HFFc6 (cell line): ENCODE measurements at regions not wholly inside any gene's neighbourhood (a gene's known extent, or its start where the extent isn't known, plus 50 kb on each side); places are given as distances from the start of the nearest gene placed in this dataset.

Experiments
- DNase-seq: peaks from one replicate; pipeline ENCODE4 v3.0.0-alpha.2; 2018
- H3K27ac Mint-ChIP-seq: 2 replicates; pipeline ENCODE4 v1.8.0; 2020; ENCODE audit warnings: mild to moderate bottlenecking, mixed read lengths
- H3K27me3 Mint-ChIP-seq: 2 replicates; pipeline ENCODE4 v1.8.0; 2021; ENCODE audit warnings: mild to moderate bottlenecking, moderate library complexity, mixed read lengths; ENCODE audit not compliant: insufficient read depth
- H3K36me3 Mint-ChIP-seq: 2 replicates; pipeline ENCODE4 v1.8.0; 2021; ENCODE audit warnings: low read depth, mixed read lengths
- H3K4me1 Mint-ChIP-seq: 2 replicates; pipeline ENCODE4 v1.8.0; 2020; ENCODE audit warnings: low read depth, mixed read lengths
- H3K4me3 Mint-ChIP-seq: 2 replicates; pipeline ENCODE4 v1.8.0; 2020; ENCODE audit warnings: mild to moderate bottlenecking, moderate library complexity, mixed read lengths
- H3K9me3 Mint-ChIP-seq: 2 replicates; pipeline ENCODE4 v1.8.0; 2020; ENCODE audit warnings: mild to moderate bottlenecking, mixed read lengths
- CTCF ChIP-seq: fragments of 200-600 bp; sonication (generic); IDR thresholded peaks from 2 replicates; pipeline ENCODE4 v1.5.0; 2021; ENCODE audit warnings: antibody characterized with exemption, mild to moderate bottlenecking

DNA sequence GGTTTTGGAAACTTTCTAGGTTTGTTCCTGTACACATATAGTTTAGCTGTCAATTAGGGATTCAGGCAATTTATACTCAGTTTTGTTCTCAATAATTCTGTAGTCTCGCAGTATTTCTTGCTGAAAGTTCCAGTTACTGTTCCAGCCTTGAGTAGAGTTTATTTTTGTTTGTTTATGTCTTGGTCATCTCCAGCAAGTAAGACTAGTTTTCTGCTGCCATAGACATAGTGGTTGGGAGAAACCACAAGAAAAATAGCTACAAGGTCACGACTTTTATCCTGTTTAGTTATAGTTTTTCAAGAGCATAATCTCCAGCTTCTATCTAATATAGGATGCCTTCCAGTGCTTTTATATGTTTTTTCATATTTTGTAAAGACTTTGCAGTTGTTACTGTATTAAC, 99.6 kb upstream of the FOXG1 start:
- Mint-ChIP-seq H3K27me3 (no peaks in the 10 kb centered on the region), H3K27ac (no peak overlapping the region), H3K4me1 (no peaks in the 10 kb centered on the region), H3K9me3 (peaks cover 33% of the 10 kb centered on the region), H3K36me3 (no peaks in the 10 kb centered on the region), H3K4me3 (no peak overlapping the region)
- no peak for DNase-seq
- TF ChIP-seq CTCF, result no peak

DNA sequence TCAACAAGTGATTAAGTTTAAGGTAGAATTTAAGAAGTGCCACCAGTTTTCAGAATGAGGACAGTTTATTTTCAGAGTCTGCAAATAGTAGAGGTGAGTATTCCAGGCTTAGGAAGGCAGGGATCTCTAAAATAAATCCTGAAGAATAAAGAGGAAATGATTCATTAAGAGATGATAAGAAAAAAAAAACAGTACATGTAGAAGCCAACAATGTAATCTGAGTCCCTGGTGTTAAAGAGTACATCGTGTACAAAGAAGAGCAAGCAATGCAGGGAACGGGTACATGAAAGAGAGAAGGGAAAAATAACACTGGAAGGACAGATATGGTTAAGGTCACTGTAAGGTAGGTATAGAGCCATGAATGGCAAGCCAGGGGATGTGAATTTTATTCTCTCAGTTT, 95.2 kb upstream of the FOXG1 start:
- H3K36me3 Mint-ChIP-seq, result no peaks in the 10 kb centered on the region
- no peak overlapping the region for H3K27ac Mint-ChIP-seq
- peaks cover 49% of the 10 kb centered on the region for H3K9me3 Mint-ChIP-seq
- no peak overlapping the region for H3K4me3 Mint-ChIP-seq
- TF ChIP-seq CTCF, result no peak
- no peaks in the 10 kb centered on the region; the same call in 1 of the 2 replicates for H3K27me3 Mint-ChIP-seq
- H3K4me1 Mint-ChIP-seq, result no peaks in the 10 kb centered on the region
- DNase-seq, result no peak

GRCh38 chr14:28673056-28673455, 93.5 kb upstream of the FOXG1 start:
- Mint-ChIP-seq H3K27ac (no peak overlapping the region), H3K27me3 (no peaks in the 10 kb centered on the region; the same call in 1 of the 2 replicates), H3K4me1 (no peaks in the 10 kb centered on the region), H3K36me3 (no peaks in the 10 kb centered on the region), H3K9me3 (peaks cover 45% of the 10 kb centered on the region), H3K4me3 (no peak overlapping the region)
- no peak for TF ChIP-seq CTCF
- no peak for DNase-seq

- Mint-ChIP-seq H3K4me3 (no peak overlapping the region), H3K9me3 (peaks cover 27% of the 10 kb centered on the region), H3K27ac (no peak overlapping the region)
Measured at GRCh38 chr14:28676479-28676878, 90.1 kb upstream of the FOXG1 start.

GRCh38 chr14:28677381-28677780, 89.2 kb upstream of the FOXG1 start:
- H3K27ac Mint-ChIP-seq, result no peak overlapping the region
- no peak for DNase-seq
- no peaks in the 10 kb centered on the region; the same call in 1 of the 2 replicates for H3K27me3 Mint-ChIP-seq
- no peak for TF ChIP-seq CTCF
- no peaks in the 10 kb centered on the region for H3K36me3 Mint-ChIP-seq
- peaks cover 25% of the 10 kb centered on the region for H3K9me3 Mint-ChIP-seq
- no peak overlapping the region for H3K4me3 Mint-ChIP-seq
- H3K4me1 Mint-ChIP-seq, result no peaks in the 10 kb centered on the region

More at GRCh38 chr14:28676479-28676878, 90.1 kb upstream of the FOXG1 start:
- Mint-ChIP-seq H3K36me3 (no peaks in the 10 kb centered on the region), H3K4me1 (no peaks in the 10 kb centered on the region), H3K27me3 (no peaks in the 10 kb centered on the region; the same call in 1 of the 2 replicates)
- DNase-seq, result no peak
- no peak for TF ChIP-seq CTCF

GRCh38 chr14:28678887-28679286, 87.7 kb upstream of the FOXG1 start:
- no peaks in the 10 kb centered on the region for H3K27me3 Mint-ChIP-seq
- TF ChIP-seq CTCF, result no peak
- H3K27ac Mint-ChIP-seq, result no peak overlapping the region
- no peaks in the 10 kb centered on the region for H3K4me1 Mint-ChIP-seq
- no peak for DNase-seq
- peaks cover 21% of the 10 kb centered on the region for H3K9me3 Mint-ChIP-seq
- H3K4me3 Mint-ChIP-seq, result no peak overlapping the region
- H3K36me3 Mint-ChIP-seq, result no peaks in the 10 kb centered on the region
